K562 (cell line): ENCODE measurements at regions not wholly inside any gene's neighbourhood (a gene's known extent, or its start where the extent isn't known, plus 50 kb on each side); places are given as distances from the start of the nearest gene placed in this dataset.

Experiments used
- CBX5 ChIP-seq: IDR thresholded peaks from 2 replicates; pipeline ENCODE4 v1.6.1; 2014; ENCODE audit warnings: low read depth, borderline replicate concordance
- FOXM1 ChIP-seq, 2 experiments: fragments of 450-650 bp in 1 of 2; sonication (generic) in 1 of 2; formaldehyde crosslinking in 1 of 2; IDR thresholded peaks; 2 replicates each; pipeline versions ENCODE4 v1.6.1 to v1.9.0; 2017 to 2022; ENCODE audit warnings: low read depth in 2 of 2, mild to moderate bottlenecking in 2 of 2, missing genetic modification reagents in 1 of 2, moderate library complexity in 1 of 2
- MTA3 ChIP-seq: fragments of 450-650 bp; formaldehyde crosslinking; IDR thresholded peaks from 2 replicates; pipeline ENCODE4 v1.6.1; 2017; ENCODE audit warnings: mild to moderate bottlenecking, borderline replicate concordance
- SMARCB1 ChIP-seq: IDR thresholded peaks from 2 replicates; pipeline ENCODE4 v1.6.1; 2011; ENCODE audit warnings: improper control_type of control experiment, low read depth; ENCODE audit not compliant: insufficient read length

- TF ChIP-seq CBX5 (no peak), MTA3 (no peak), FOXM1 (IDR thresholded peaks at IDR 0.05; ENCODE audit: low read depth) (no peak), FOXM1 (CRISPR knock-in tag; IDR thresholded peaks at IDR 0.05; ENCODE audit: low read depth) (no peak), SMARCB1 (no peak)
These were observed 139.4 kb upstream of the GPC1 start for GRCh38 chr2:240296104-240296406.
